ENCODE measurements at regions not wholly inside any gene's neighbourhood (a gene's known extent, or its start where the extent isn't known, plus 50 kb on each side); places are given as distances from the start of the nearest gene placed in this dataset.

GRCh38 chr5:1701884-1702283 is 97.8 kb downstream of the MRPL36 start:
- TF ChIP-seq CTCF (IDR thresholded peaks at IDR 0.05; ENCODE audit: extremely low read depth, insufficient read depth, missing control alignments): no peak
- in situ Hi-C loops (cut with MboI; ENCODE audit: low pct_unique_long_range_greater_than_20kb, low sequenced_read_pairs, unreplicated experiment): no loop called here
- DNase-seq (ENCODE audit: low spot score): no peak

DNA sequence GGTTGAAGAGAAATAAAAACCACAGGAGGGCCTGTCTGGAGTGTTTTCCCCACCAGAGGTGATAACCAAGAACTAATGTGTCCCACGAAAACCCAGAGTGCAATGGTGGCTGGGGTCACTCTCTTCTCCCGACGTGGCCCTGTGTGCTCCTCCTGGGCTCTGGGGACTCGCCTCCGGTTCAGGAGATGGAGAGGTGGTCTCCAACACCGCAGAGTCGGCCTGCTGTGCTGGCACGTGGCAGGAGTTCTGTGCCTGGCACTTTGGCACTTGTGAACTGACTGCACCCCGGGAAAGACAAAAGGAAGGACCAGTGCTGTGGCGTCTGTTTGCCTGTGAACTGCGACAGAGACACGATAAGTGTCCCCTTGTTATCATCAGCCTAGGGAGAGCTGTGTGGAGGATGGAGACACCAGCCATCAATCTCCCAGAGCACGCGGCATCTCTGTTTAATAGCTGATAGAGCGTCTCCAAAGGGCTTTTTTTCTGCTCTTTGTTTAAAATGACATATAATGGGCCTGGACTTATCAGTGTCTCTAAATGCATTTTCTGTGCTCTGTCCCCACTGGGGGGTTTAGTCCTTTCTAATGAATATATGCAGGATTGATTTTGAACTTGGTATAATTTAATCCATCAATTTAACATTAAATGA is 98.3 kb downstream of the MRPL36 start:
- no peak for TF ChIP-seq CTCF (IDR thresholded peaks at IDR 0.05; ENCODE audit: extremely low read depth, insufficient read depth, missing control alignments)
- DNase-seq (ENCODE audit: low spot score): no peak
- in situ Hi-C loops (cut with MboI; ENCODE audit: low pct_unique_long_range_greater_than_20kb, low sequenced_read_pairs, unreplicated experiment): no loop called here

DNA sequence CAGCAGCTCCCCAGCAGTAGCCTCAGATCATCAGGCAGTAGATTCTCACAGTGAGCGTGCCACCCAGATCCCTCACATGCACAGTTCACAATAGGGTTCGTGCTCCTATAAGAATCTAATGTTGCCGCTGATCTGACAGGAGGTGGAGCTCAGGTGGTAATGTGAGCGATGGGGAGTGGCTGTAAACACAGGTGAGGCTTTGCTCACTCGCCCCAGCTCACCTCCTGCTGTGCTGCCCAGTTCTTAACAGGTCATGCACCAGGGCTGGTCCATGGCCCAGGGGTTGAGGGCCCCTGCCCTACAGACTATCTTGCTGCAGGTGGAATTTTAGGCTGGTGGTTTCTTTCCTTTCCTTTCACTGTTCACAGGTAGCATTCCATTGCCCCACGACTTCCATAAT is 100.2 kb downstream of the MRPL36 start:
- TF ChIP-seq CTCF (IDR thresholded peaks at IDR 0.05; ENCODE audit: extremely low read depth, insufficient read depth, missing control alignments): no peak
- in situ Hi-C loops (cut with MboI; ENCODE audit: low pct_unique_long_range_greater_than_20kb, low sequenced_read_pairs, unreplicated experiment): no loop called here

GRCh38 chr5:1698589-1699316 is 100.9 kb downstream of the MRPL36 start:
- DNase-seq (ENCODE audit: low spot score): no peak
- in situ Hi-C loops (cut with MboI; ENCODE audit: low pct_unique_long_range_greater_than_20kb, low sequenced_read_pairs, unreplicated experiment): no loop called here
- no peak for TF ChIP-seq CTCF (IDR thresholded peaks at IDR 0.05; ENCODE audit: extremely low read depth, insufficient read depth, missing control alignments)

More for the DNA sequence above, 100.2 kb downstream of the MRPL36 start:
- no peak for DNase-seq (ENCODE audit: low spot score)

DNA sequence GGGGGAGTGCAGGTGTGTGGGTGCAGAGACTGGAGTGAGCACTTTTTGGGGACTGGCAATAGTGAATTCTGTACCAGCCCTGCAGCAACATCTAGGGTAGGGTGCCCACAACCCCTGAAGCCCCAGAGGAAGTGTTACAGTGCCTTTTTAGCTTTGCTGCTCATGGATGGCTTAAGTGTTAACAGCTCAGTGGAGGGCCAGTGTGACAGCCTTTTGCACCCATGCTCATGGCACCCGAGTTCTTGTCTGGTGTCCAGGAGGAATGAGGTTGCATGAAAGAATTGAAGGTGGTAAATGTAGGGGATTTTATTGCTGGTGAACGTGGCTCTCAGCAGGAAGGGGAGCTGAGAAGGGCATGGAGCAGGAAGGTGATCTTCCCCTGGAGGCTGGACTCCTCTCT is 107.3 kb downstream of the MRPL36 start:
- no peak for TF ChIP-seq CTCF (IDR thresholded peaks at IDR 0.05; ENCODE audit: extremely low read depth, insufficient read depth, missing control alignments)
- in situ Hi-C loops (cut with MboI; ENCODE audit: low pct_unique_long_range_greater_than_20kb, low sequenced_read_pairs, unreplicated experiment): no loop called here
- no peak for DNase-seq (ENCODE audit: low spot score)

GRCh38 chr5:1687301-1687970 is 112.2 kb downstream of the MRPL36 start:
- in situ Hi-C loops (cut with MboI; ENCODE audit: low pct_unique_long_range_greater_than_20kb, low sequenced_read_pairs, unreplicated experiment): no loop called here
- no peak for DNase-seq (ENCODE audit: low spot score)
- no peak for TF ChIP-seq CTCF (IDR thresholded peaks at IDR 0.05; ENCODE audit: extremely low read depth, insufficient read depth, missing control alignments)
